WTC11 (cell line): ENCODE measurements at regions not wholly inside any gene's neighbourhood (a gene's known extent, or its start where the extent isn't known, plus 50 kb on each side); places are given as distances from the start of the nearest gene placed in this dataset.

Experiments
- ATAC-seq: fragments of 200-7000 bp; cut with Tn5 transposase; 2 replicates; pipeline ENCODE4 v1.10.0; 2021; ENCODE audit warnings: mild to moderate bottlenecking, moderate library complexity
- CTCF ChIA-PET: fragments of 300-600 bp; sonication (Branson Sonifier 250); formaldehyde crosslinking; loops from one replicate; lab custom pipeline; 2021; ENCODE audit warnings: antibody characterized with exemption; lab: Charles Lee
- POLR2A ChIA-PET: fragments of 350-600 bp; sonication (Branson Sonifier 250); formaldehyde crosslinking; loops from one replicate; lab custom pipeline; 2021; ENCODE audit warnings: antibody characterized with exemption; lab: Charles Lee
- DNase-seq: peaks from one replicate; pipeline ENCODE4 v3.0.0; 2021; ENCODE audit warnings: low spot score
- H3K27ac Mint-ChIP-seq: 2 replicates; pipeline ENCODE4 v1.8.0; 2021; ENCODE audit warnings: mixed read lengths
- H3K27me3 Mint-ChIP-seq: 2 replicates; pipeline ENCODE4 v1.8.0; 2021; ENCODE audit warnings: low read depth, mild to moderate bottlenecking, moderate library complexity, mixed read lengths
- H3K36me3 Mint-ChIP-seq: 2 replicates; pipeline ENCODE4 v1.8.0; 2021; ENCODE audit warnings: mixed read lengths
- H3K4me1 Mint-ChIP-seq: 2 replicates; pipeline ENCODE4 v1.8.0; 2022; ENCODE audit warnings: mixed read lengths
- H3K4me3 Mint-ChIP-seq: 2 replicates; pipeline ENCODE4 v1.8.0; 2021; ENCODE audit warnings: mild to moderate bottlenecking, moderate library complexity, mixed read lengths
- H3K9me3 Mint-ChIP-seq: 2 replicates; pipeline ENCODE4 v1.8.0; 2021; ENCODE audit warnings: mixed read lengths
- ETV6 ChIP-seq: sonication (generic); formaldehyde crosslinking; IDR thresholded peaks from 2 replicates; pipeline ENCODE4 v1.8.1; 2022; ENCODE audit warnings: mild to moderate bottlenecking, missing genetic modification reagents
- FOXK1 ChIP-seq: sonication (generic); formaldehyde crosslinking; IDR thresholded peaks from 2 replicates; pipeline ENCODE4 v1.8.0; 2022; ENCODE audit warnings: mild to moderate bottlenecking, moderate library complexity, missing genetic modification reagents
- IRF2 ChIP-seq: sonication (generic); formaldehyde crosslinking; IDR thresholded peaks from 2 replicates; pipeline ENCODE4 v1.8.0; 2022; ENCODE audit warnings: low read depth, missing genetic modification reagents, borderline replicate concordance
- KAT7 ChIP-seq: sonication (generic); formaldehyde crosslinking; IDR thresholded peaks from 2 replicates; pipeline ENCODE4 v1.8.1; 2023; ENCODE audit warnings: missing genetic modification reagents, mild to moderate bottlenecking, borderline replicate concordance
- MYBL2 ChIP-seq: sonication (generic); formaldehyde crosslinking; IDR thresholded peaks from 2 replicates; pipeline ENCODE4 v1.8.1; 2023; ENCODE audit warnings: mild to moderate bottlenecking, moderate library complexity, missing genetic modification reagents
- NFATC4 ChIP-seq: fragments of 250-450 bp; sonication (Bioruptor Pico); IDR thresholded peaks from 2 replicates; pipeline ENCODE4 v1.9.0; 2021; ENCODE audit warnings: mild to moderate bottlenecking
- NFE2L1 ChIP-seq: sonication (generic); formaldehyde crosslinking; IDR thresholded peaks from 2 replicates; pipeline ENCODE4 v1.8.1; 2023; ENCODE audit warnings: missing genetic modification reagents
- NFYB ChIP-seq: sonication (generic); formaldehyde crosslinking; conservative IDR thresholded peaks from 2 replicates; pipeline ENCODE4 v1.8.0; 2022; ENCODE audit warnings: low read depth, missing genetic modification reagents
- PRRX2 ChIP-seq: fragments of 250-450 bp; sonication (Bioruptor Pico); IDR thresholded peaks from 2 replicates; pipeline ENCODE4 v1.8.0; 2021; ENCODE audit warnings: mild to moderate bottlenecking
- RORB ChIP-seq: fragments of 250-450 bp; sonication (Bioruptor Pico); IDR thresholded peaks from 2 replicates; pipeline ENCODE4 v1.9.0; 2021; ENCODE audit warnings: mild to moderate bottlenecking
- SMAD4 ChIP-seq: sonication (generic); formaldehyde crosslinking; IDR thresholded peaks from 2 replicates; pipeline ENCODE4 v1.8.0; 2022; ENCODE audit warnings: mild to moderate bottlenecking, missing genetic modification reagents
- SOX15 ChIP-seq: fragments of 250-450 bp; sonication (Bioruptor Pico); IDR thresholded peaks from 2 replicates; pipeline ENCODE4 v1.9.0; 2021; ENCODE audit warnings: mild to moderate bottlenecking
- TEAD4 ChIP-seq: sonication (generic); formaldehyde crosslinking; IDR thresholded peaks from 2 replicates; pipeline ENCODE4 v1.8.0; 2022; ENCODE audit warnings: mild to moderate bottlenecking, missing genetic modification reagents
- ZBTB21 ChIP-seq: sonication (generic); formaldehyde crosslinking; IDR thresholded peaks from 2 replicates; pipeline ENCODE4 v1.8.1; 2023; ENCODE audit warnings: mild to moderate bottlenecking, missing genetic modification reagents, borderline replicate concordance
- ZNF317 ChIP-seq: sonication (generic); formaldehyde crosslinking; IDR thresholded peaks from 2 replicates; pipeline ENCODE4 v1.8.1; 2023; ENCODE audit warnings: low read depth, mild to moderate bottlenecking, moderate library complexity, missing genetic modification reagents, borderline replicate concordance
- ZNF416 ChIP-seq: fragments of 250-450 bp; sonication (Bioruptor Pico); IDR thresholded peaks from 2 replicates; pipeline ENCODE4 v1.9.0; 2021; ENCODE audit warnings: mild to moderate bottlenecking, inconsistent platforms
- TF ChIP-seq, protein P1 (sequence below): sonication (generic); formaldehyde crosslinking; IDR thresholded peaks from 2 replicates; pipeline ENCODE4 v1.8.1; 2022; ENCODE audit warnings: low read depth, mild to moderate bottlenecking, moderate library complexity, missing genetic modification reagents, borderline replicate concordance
- TF ChIP-seq, protein P2 (sequence below): sonication (generic); formaldehyde crosslinking; IDR thresholded peaks from 2 replicates; pipeline ENCODE4 v1.8.1; 2023; ENCODE audit warnings: mild to moderate bottlenecking, missing genetic modification reagents
- TF ChIP-seq, protein P3 (sequence below): fragments of 250-450 bp; sonication (Bioruptor Pico); conservative IDR thresholded peaks from 2 replicates; pipeline ENCODE4 v1.9.0; 2021; ENCODE audit warnings: mild to moderate bottlenecking
- TF ChIP-seq, protein P4 (sequence below): sonication (generic); formaldehyde crosslinking; IDR thresholded peaks from 2 replicates; pipeline ENCODE4 v1.8.0; 2022; ENCODE audit warnings: mild to moderate bottlenecking, missing genetic modification reagents
- TF ChIP-seq, protein P5 (sequence below): sonication (generic); formaldehyde crosslinking; IDR thresholded peaks from 2 replicates; pipeline ENCODE4 v1.8.0; 2022; ENCODE audit warnings: mild to moderate bottlenecking, missing genetic modification reagents
- TF ChIP-seq, protein P6 (sequence below): sonication (generic); formaldehyde crosslinking; IDR thresholded peaks from 2 replicates; pipeline ENCODE4 v1.8.0; 2022; ENCODE audit warnings: mild to moderate bottlenecking, missing genetic modification reagents

DNA sequence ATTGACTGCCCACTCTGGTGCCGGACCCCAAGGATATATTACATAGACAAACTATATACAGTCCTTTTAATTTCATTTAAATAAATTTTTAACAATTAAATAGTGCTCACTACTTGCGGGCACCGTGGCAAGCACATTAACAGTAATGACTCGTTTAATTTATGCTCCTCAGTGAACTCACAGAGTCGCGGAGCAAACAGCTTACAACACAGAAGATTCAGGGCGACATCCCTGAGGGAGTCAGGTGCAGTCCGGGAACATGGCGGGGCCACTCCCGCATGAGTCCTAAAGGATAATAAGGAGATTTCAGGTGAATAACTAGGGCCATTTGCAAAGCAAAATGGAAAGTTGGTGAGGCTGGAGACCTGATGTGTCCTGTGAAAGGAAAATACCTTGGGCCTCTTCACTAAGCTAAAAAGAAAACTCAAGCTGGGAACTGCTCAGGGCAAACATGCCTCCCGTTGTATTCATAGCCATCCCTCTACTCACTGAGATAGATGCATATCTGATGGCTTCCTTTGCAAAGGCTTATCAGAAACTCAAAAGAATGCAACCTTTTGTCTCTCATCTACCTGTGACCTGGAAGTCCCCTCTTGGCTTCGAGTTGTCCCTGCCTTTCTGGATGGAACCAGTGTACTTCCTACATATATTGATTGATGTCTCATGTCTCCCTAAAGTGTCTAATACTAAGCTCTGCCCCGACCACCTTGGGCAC lies 125.6 kb downstream of the KLF6 start:
- H3K27me3 Mint-ChIP-seq, result no peaks in the 10 kb centered on the region
- DNase-seq, result no peak
- H3K4me3 Mint-ChIP-seq, result no peak overlapping the region
- H3K4me1 Mint-ChIP-seq, result peaks cover 12% of the 10 kb centered on the region
- CTCF ChIA-PET, result no interaction called here
- POLR2A ChIA-PET, result no interaction called here
- H3K9me3 Mint-ChIP-seq, result peaks cover 22% of the 10 kb centered on the region
- ATAC-seq, result no peak
- TF ChIP-seq IRF2 (CRISPR knock-in tag), result no peak
- TF ChIP-seq, protein P1, sequence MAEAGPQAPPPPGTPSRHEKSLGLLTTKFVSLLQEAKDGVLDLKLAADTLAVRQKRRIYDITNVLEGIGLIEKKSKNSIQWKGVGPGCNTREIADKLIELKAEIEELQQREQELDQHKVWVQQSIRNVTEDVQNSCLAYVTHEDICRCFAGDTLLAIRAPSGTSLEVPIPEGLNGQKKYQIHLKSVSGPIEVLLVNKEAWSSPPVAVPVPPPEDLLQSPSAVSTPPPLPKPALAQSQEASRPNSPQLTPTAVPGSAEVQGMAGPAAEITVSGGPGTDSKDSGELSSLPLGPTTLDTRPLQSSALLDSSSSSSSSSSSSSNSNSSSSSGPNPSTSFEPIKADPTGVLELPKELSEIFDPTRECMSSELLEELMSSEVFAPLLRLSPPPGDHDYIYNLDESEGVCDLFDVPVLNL (CRISPR knock-in tag), result no peak
- TF ChIP-seq TEAD4 (CRISPR knock-in tag), result no peak
- no peak for TF ChIP-seq SMAD4
- H3K27ac Mint-ChIP-seq, result no peak overlapping the region
- H3K36me3 Mint-ChIP-seq, result peaks cover 7% of the 10 kb centered on the region

DNA sequence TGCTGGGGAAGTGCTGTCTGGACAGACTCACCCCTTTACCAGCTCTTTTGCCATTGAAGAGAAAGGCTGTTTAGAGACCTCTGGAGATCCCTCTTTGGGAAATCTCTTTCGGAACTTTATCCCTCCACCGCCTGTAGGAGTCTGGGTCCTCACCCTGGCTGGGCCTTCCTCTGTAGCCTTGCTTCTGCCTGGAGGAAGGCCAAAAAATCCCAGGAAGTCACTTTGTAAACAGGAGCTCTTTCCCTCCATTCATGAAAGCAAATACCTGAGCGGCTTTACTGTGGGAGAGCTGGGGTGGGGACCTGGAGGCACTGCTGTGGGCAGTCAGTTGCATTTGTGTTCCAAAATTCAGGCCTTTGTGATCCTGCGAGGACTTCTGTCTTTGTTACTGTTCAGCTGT lies 126.2 kb downstream of the KLF6 start:
- no peak overlapping the region for H3K27ac Mint-ChIP-seq
- ATAC-seq, result no peak; the same call in 1 of the 2 replicates
- H3K4me3 Mint-ChIP-seq, result no peak overlapping the region
- H3K27me3 Mint-ChIP-seq, result no peaks in the 10 kb centered on the region
- DNase-seq, result no peak
- ChIA-PET POLR2A (no interaction called here), CTCF (no interaction called here)
- peaks cover 12% of the 10 kb centered on the region for H3K4me1 Mint-ChIP-seq
- peaks cover 22% of the 10 kb centered on the region for H3K9me3 Mint-ChIP-seq
- TF ChIP-seq, protein P2, sequence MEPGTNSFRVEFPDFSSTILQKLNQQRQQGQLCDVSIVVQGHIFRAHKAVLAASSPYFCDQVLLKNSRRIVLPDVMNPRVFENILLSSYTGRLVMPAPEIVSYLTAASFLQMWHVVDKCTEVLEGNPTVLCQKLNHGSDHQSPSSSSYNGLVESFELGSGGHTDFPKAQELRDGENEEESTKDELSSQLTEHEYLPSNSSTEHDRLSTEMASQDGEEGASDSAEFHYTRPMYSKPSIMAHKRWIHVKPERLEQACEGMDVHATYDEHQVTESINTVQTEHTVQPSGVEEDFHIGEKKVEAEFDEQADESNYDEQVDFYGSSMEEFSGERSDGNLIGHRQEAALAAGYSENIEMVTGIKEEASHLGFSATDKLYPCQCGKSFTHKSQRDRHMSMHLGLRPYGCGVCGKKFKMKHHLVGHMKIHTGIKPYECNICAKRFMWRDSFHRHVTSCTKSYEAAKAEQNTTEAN, result no peak
- TF ChIP-seq ZBTB21 (CRISPR knock-in tag) (no peak), MYBL2 (CRISPR knock-in tag) (no peak), PRRX2 (no peak), KAT7 (CRISPR knock-in tag) (no peak)
- TF ChIP-seq, protein P3, sequence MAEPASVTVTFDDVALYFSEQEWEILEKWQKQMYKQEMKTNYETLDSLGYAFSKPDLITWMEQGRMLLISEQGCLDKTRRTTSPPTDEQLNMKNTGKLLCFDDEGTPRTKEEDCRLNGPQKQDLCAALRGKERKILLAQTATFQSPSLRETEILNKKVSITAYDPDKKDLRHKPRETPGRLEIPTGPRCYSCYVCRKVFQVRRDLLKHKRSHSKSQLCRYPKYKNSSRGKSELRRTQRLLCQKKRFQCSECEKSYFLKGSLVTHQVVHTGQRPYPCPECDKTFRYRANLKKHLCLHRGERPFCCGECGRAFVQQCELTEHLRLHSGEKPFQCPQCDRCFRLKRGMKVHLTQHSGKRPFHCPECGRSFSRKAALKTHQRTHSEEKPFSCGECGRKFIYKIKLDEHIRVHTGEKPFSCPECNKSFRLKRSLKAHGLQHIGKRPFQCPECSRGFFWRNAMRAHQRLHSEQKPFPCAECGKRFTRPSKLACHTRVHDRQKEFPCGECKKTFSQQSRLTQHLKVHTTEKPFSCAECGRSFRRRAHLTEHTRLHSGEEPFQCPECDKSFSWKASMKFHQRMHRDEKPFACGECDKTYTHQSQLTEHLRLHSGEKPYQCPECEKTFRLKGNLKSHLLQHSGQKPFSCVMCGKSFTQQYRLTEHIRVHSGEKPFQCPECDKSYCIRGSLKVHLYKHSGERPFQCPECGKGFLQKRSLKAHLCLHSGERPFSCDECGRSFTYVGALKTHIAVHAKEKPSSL (CRISPR knock-in tag), result no peak
- TF ChIP-seq, protein P4, sequence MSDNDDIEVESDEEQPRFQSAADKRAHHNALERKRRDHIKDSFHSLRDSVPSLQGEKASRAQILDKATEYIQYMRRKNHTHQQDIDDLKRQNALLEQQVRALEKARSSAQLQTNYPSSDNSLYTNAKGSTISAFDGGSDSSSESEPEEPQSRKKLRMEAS (CRISPR knock-in tag), result no peak
- H3K36me3 Mint-ChIP-seq, result peaks cover 7% of the 10 kb centered on the region

DNA sequence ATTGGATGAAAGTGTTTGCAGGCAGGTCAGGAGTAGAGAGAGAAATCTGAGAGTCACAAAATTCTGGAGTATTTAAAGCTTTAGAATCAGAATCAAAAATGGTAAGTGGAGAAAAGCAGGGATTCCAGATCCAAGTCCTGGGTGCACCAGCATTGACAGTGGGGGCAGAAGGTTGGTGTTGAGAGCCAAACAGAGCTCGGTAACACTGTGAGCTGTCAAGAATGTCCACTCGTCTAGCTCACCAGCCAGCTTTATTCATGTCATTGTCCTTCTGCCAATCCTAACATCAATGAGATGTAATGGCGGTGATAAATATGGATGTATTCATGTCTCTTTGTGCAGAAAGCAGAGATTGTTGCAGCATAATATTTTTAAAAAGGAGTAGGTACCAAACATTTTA lies 128.8 kb downstream of the KLF6 start:
- ChIA-PET POLR2A (interaction anchor here (0.5 kb wide), 1 partner anchor 215 kb away, joined by 3 read pairs; no protein-coding TSS in a partner anchor), CTCF (no interaction called here)
- ATAC-seq (no peak), DNase-seq (no peak)
- Mint-ChIP-seq H3K27ac (no peak overlapping the region), H3K4me3 (no peak overlapping the region), H3K4me1 (peaks cover 12% of the 10 kb centered on the region), H3K9me3 (peaks cover 15% of the 10 kb centered on the region), H3K36me3 (peaks cover 7% of the 10 kb centered on the region), H3K27me3 (no peaks in the 10 kb centered on the region)
- TF ChIP-seq MYBL2 (CRISPR knock-in tag) (no peak), FOXK1 (no peak), ZNF317 (CRISPR knock-in tag) (no peak), ETV6 (no peak), ZNF416 (CRISPR knock-in tag) (no peak), NFE2L1 (CRISPR knock-in tag) (no peak), SOX15 (CRISPR knock-in tag) (no peak), KAT7 (CRISPR knock-in tag) (no peak), RORB (CRISPR knock-in tag) (no peak), NFYB (CRISPR knock-in tag) (no peak), NFATC4 (CRISPR knock-in tag) (no peak), SMAD4 (no peak)
- TF ChIP-seq, protein P5, sequence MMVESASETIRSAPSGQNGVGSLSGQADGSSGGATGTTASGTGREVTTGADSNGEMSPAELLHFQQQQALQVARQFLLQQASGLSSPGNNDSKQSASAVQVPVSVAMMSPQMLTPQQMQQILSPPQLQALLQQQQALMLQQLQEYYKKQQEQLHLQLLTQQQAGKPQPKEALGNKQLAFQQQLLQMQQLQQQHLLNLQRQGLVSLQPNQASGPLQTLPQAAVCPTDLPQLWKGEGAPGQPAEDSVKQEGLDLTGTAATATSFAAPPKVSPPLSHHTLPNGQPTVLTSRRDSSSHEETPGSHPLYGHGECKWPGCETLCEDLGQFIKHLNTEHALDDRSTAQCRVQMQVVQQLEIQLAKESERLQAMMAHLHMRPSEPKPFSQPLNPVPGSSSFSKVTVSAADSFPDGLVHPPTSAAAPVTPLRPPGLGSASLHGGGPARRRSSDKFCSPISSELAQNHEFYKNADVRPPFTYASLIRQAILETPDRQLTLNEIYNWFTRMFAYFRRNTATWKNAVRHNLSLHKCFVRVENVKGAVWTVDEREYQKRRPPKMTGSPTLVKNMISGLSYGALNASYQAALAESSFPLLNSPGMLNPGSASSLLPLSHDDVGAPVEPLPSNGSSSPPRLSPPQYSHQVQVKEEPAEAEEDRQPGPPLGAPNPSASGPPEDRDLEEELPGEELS, result no peak
- TF ChIP-seq, protein P6, sequence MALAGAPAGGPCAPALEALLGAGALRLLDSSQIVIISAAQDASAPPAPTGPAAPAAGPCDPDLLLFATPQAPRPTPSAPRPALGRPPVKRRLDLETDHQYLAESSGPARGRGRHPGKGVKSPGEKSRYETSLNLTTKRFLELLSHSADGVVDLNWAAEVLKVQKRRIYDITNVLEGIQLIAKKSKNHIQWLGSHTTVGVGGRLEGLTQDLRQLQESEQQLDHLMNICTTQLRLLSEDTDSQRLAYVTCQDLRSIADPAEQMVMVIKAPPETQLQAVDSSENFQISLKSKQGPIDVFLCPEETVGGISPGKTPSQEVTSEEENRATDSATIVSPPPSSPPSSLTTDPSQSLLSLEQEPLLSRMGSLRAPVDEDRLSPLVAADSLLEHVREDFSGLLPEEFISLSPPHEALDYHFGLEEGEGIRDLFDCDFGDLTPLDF (CRISPR knock-in tag), result no peak
